SJSA1 (cell line): ENCODE measurements at regions not wholly inside any gene's neighbourhood (a gene's known extent, or its start where the extent isn't known, plus 50 kb on each side); places are given as distances from the start of the nearest gene placed in this dataset.
"Not testable (repeated sequence)": the region's sequence is repeated elsewhere in the genome, so short reads cannot be mapped to it uniquely, and the experiment has no call there.

Source experiments
- DNase-seq, 2 experiments: peaks; one replicate each; pipeline ENCODE4 v3.0.0-alpha.2; 2015 to 2020; ENCODE audit warnings: low spot score in 2 of 2, low read depth in 1 of 2
- H3K27ac ChIP-seq: fragments of 250-450 bp; sonication (Bioruptor Pico); 2 replicates; pipeline ENCODE4 v1.5.1; 2020; ENCODE audit warnings: mild to moderate bottlenecking, moderate library complexity
- H3K27me3 ChIP-seq: fragments of 250-450 bp; sonication (Bioruptor Pico); replicated peaks from 2 replicates; pipeline ENCODE4 v1.5.1; 2020; ENCODE audit warnings: mild to moderate bottlenecking, moderate library complexity
- H3K36me3 ChIP-seq: fragments of 250-450 bp; sonication (Bioruptor Pico); 2 replicates; pipeline ENCODE4 v1.5.1; 2020; ENCODE audit warnings: mild to moderate bottlenecking
- H3K4me1 ChIP-seq: fragments of 250-450 bp; sonication (Bioruptor Pico); replicated peaks from 2 replicates; pipeline ENCODE4 v1.6.1; 2021; ENCODE audit warnings: mild to moderate bottlenecking
- H3K4me3 ChIP-seq: fragments of 250-450 bp; sonication (Bioruptor Pico); 2 replicates; pipeline ENCODE4 v1.5.1; 2020; ENCODE audit warnings: mild to moderate bottlenecking
- H3K9me3 ChIP-seq: fragments of 250-450 bp; sonication (Bioruptor Pico); replicated peaks from 2 replicates; pipeline ENCODE4 v1.5.1; 2020; ENCODE audit warnings: mild to moderate bottlenecking

GRCh38 chr4:86413426-86413825 lies 53.6 kb upstream of the MAPK10 start:
- H3K36me3 ChIP-seq, H3K4me1 ChIP-seq, H3K27me3 ChIP-seq, H3K4me3 ChIP-seq, H3K27ac ChIP-seq, DNase-seq, H3K9me3 ChIP-seq: not testable (repeated sequence)

- H3K27me3 ChIP-seq: no peaks in the 10 kb centered on the region
- no peak for DNase-seq
- no peak overlapping the region for H3K4me3 ChIP-seq
- no peak overlapping the region for H3K27ac ChIP-seq
- H3K36me3 ChIP-seq: no peaks in the 10 kb centered on the region
- H3K9me3 ChIP-seq: no peaks in the 10 kb centered on the region
- no peaks in the 10 kb centered on the region for H3K4me1 ChIP-seq
Observed at GRCh38 chr4:86414686-86415085, 54.8 kb upstream of the MAPK10 start.

GRCh38 chr4:86416081-86416480 lies 56.2 kb upstream of the MAPK10 start:
- peaks cover 5% of the 10 kb centered on the region for H3K4me1 ChIP-seq
- H3K36me3 ChIP-seq: no peaks in the 10 kb centered on the region
- H3K27ac ChIP-seq: no peak overlapping the region
- no peak for DNase-seq
- H3K9me3 ChIP-seq: no peaks in the 10 kb centered on the region
- H3K4me3 ChIP-seq: no peak overlapping the region
- no peaks in the 10 kb centered on the region for H3K27me3 ChIP-seq

GRCh38 chr4:86421461-86421860 lies 61.6 kb upstream of the MAPK10 start:
- Histone ChIP-seq H3K4me3 (no peak overlapping the region), H3K9me3 (no peaks in the 10 kb centered on the region), H3K27ac (no peak overlapping the region), H3K36me3 (no peaks in the 10 kb centered on the region), H3K27me3 (no peaks in the 10 kb centered on the region), H3K4me1 (peaks cover 10% of the 10 kb centered on the region)
- DNase-seq: no peak

GRCh38 chr4:86431543-86432116 lies 71.8 kb upstream of the MAPK10 start:
- no peak for DNase-seq
- Histone ChIP-seq H3K9me3 (no peaks in the 10 kb centered on the region), H3K27me3 (no peaks in the 10 kb centered on the region), H3K4me1 (no peaks in the 10 kb centered on the region), H3K27ac (no peak overlapping the region), H3K36me3 (no peaks in the 10 kb centered on the region), H3K4me3 (no peak overlapping the region)

DNA sequence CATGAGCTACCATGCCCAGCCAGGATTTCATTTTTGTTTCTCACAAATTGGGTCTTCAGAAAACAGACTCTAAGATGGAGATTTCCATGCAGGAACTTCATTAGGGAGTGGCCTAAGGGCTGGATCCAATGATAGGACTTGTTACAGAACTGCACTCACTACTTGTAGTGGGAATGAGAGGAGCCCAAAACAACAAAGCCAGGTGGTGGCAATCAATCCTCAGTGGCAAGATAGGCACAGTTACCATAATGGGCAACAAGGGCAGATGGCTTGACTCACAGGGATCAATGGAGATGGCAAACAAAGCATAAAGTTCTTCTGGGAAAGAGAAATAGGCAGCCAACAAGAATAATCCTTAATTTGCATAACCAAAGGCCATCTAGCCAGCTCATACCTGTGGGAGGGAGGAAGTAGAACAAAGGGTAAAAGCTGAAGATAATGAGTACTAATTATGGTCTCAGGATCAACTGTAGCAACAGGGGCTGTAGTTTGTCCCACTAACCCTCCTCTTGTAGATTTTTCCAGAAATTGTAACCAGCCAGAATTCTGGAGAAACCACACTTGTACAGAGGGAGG lies 72.8 kb upstream of the MAPK10 start:
- DNase-seq: no peak
- H3K4me1 ChIP-seq: no peaks in the 10 kb centered on the region
- no peaks in the 10 kb centered on the region for H3K27me3 ChIP-seq
- no peaks in the 10 kb centered on the region for H3K9me3 ChIP-seq
- H3K4me3 ChIP-seq: no peak overlapping the region
- H3K36me3 ChIP-seq: no peaks in the 10 kb centered on the region
- no peak overlapping the region for H3K27ac ChIP-seq

DNA sequence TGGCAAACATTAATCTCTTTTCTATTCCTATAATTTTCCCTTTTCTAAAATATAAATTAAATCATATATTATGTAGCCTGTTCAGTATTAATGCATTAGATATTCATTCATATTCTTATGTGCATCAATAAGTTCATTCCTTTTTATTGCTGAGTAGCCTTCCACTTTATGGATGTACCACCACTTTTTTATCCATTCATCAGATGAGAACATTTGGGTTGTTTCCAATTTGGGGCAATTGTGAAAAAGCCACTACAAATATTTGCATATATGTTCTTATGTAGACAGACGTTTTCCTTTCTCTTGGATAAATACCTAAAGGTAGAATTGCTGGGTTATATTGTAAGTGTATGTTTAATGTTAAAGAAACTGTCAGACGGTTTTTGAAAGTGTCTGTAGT lies 79.4 kb upstream of the MAPK10 start:
- Histone ChIP-seq H3K4me1 (peaks cover 12% of the 10 kb centered on the region), H3K4me3 (no peak overlapping the region), H3K9me3 (no peaks in the 10 kb centered on the region), H3K36me3 (no peaks in the 10 kb centered on the region), H3K27me3 (no peaks in the 10 kb centered on the region), H3K27ac (no peak overlapping the region)
- no peak for DNase-seq

DNA sequence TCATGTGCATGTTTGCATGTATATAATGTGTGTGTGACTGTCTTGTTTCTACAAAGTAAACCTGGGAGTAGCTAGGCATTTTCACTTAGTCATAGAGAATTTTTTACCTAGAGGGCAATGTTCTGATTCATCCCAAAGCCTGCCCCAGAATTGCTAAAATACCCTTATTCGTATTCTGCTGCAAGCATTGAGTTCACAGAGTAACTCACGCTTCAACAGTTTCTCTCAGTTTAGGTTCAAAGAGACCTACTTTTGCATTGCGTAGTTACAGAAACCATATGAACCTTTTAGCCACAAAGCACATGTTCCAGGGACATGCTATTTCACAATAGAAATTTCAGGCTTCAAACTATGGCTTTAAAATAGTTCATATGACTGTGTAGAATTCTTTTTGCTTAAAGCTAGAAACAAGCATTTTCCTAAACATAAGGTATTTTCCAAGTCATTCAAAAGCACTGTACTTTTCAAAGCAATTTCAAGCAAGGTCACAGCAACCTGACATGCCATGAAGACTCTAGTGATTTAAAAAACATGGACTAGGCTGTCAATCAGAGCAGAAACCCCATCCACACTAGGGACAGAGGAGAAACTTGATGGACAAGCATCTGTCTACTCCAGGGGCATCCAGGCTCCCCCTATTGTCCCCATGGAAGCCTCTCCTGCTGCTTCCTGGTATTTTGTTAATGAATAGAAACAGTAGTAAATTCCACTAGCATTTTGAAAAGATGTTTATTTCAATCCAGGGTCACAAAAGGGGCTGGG lies 81.5 kb upstream of the MAPK10 start:
- H3K4me1 ChIP-seq: peaks cover 12% of the 10 kb centered on the region
- H3K36me3 ChIP-seq: no peaks in the 10 kb centered on the region
- no peaks in the 10 kb centered on the region for H3K27me3 ChIP-seq
- no peak overlapping the region for H3K27ac ChIP-seq
- H3K4me3 ChIP-seq: no peak overlapping the region
- DNase-seq: peak in 1 of 2 experiments; percentile 8
- H3K9me3 ChIP-seq: no peaks in the 10 kb centered on the region

- H3K27me3 ChIP-seq: no peaks in the 10 kb centered on the region
- no peaks in the 10 kb centered on the region for H3K36me3 ChIP-seq
- peaks cover 12% of the 10 kb centered on the region for H3K4me1 ChIP-seq
- no peaks in the 10 kb centered on the region for H3K9me3 ChIP-seq
- no peak for DNase-seq
- no peak overlapping the region for H3K27ac ChIP-seq
- no peak overlapping the region for H3K4me3 ChIP-seq
Observed at GRCh38 chr4:86442881-86443280, 83.0 kb upstream of the MAPK10 start.

- Histone ChIP-seq H3K4me1 (peaks cover 12% of the 10 kb centered on the region), H3K27me3 (no peaks in the 10 kb centered on the region), H3K27ac (no peak overlapping the region)
Observed at GRCh38 chr4:86443495-86443894, 83.6 kb upstream of the MAPK10 start.

DNA sequence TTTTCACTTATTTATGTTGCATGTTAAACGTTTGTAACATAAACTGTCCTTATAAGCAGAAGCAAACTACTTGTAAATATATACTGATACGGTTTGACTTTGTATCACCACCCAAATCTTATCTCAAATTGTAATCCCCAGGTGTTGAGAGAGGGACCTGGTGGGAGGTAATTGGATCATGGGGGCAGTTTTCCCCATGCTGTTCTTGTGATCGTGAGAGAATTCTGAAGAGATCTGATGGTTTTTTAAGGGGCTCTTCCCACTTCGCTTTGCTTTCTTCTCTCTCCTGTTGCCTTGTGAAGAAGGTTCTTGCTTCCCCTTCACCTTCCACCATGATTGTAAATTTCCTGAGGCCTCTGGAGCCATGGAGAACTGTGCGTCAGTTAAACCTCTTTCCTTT lies 87.1 kb upstream of the MAPK10 start:
- H3K4me3 ChIP-seq: no peak overlapping the region
- H3K27ac ChIP-seq: no peak overlapping the region
- no peaks in the 10 kb centered on the region for H3K9me3 ChIP-seq
- no peaks in the 10 kb centered on the region for H3K36me3 ChIP-seq
- H3K4me1 ChIP-seq: peaks cover 18% of the 10 kb centered on the region
- no peaks in the 10 kb centered on the region for H3K27me3 ChIP-seq
- DNase-seq: no peak

More at GRCh38 chr4:86443495-86443894, 83.6 kb upstream of the MAPK10 start:
- H3K36me3 ChIP-seq: no peaks in the 10 kb centered on the region
- no peaks in the 10 kb centered on the region for H3K9me3 ChIP-seq
- H3K4me3 ChIP-seq: no peak overlapping the region
- no peak for DNase-seq

- Histone ChIP-seq H3K36me3 (no peaks in the 10 kb centered on the region), H3K27ac (no peak overlapping the region), H3K27me3 (no peaks in the 10 kb centered on the region), H3K9me3 (no peaks in the 10 kb centered on the region), H3K4me3 (no peak overlapping the region), H3K4me1 (peaks cover 21% of the 10 kb centered on the region)
- no peak for DNase-seq
Observed at GRCh38 chr4:86448871-86449270, 89.0 kb upstream of the MAPK10 start.

DNA sequence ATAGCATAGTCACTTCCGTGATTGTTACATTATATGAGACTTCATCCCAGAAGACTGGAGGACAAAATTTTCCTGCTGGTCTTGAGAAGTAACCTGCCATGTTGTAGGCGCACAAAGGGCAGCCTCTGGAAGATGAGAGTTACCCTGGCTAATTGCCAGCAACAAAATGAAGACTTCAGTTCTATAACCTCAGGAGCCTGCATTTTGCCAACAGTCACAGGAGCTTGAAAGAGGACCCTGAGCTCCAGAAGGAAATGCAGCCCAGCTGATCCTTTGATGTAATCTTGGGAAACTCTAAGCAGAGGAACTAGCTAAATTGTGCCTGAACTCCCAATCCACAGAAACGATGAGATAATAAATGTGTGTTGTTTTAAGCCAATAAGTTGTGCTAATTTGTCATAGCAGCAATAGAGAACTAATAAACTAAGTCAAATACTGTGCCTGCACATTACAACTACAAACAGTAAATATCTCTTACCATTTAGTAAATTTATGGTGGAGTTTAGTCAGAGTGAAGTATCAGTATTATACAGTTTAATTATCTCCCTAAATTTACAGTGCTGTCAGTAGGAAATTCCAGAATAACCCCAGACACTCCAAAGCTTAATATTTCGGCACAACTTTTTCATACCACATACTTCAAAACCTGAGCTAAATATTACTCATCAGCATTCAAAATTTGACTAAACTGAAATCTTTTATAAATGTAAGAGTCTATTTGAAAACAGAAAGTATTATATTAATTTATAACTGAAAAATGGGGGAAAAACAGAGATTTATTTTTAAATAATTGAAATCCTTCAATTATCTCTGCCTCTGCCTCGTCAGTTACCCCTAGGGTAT lies 90.1 kb upstream of the MAPK10 start:
- no peak for DNase-seq
- H3K27me3 ChIP-seq: no peaks in the 10 kb centered on the region
- H3K27ac ChIP-seq: no peak overlapping the region
- H3K9me3 ChIP-seq: no peaks in the 10 kb centered on the region
- no peaks in the 10 kb centered on the region for H3K36me3 ChIP-seq
- H3K4me3 ChIP-seq: no peak overlapping the region
- H3K4me1 ChIP-seq: peaks cover 28% of the 10 kb centered on the region

DNA sequence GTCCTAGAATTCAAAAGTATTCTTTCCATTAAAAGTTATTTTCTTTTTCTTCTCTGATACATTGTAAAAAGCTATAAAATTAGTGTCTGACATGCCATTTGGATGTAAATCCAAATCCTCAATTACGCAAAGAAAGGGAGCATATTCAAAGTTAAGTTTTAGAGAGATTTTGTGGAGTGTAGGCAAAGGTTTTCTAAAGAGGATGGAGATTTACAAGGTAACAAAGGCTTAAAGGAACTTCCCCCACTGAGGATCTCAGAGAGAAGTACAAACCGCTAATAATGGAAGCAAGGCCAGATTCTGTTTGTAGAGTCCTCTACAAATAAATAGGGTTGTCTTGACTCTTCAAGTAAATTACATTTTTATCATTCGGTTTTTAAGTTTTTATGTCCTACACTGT lies 91.0 kb upstream of the MAPK10 start:
- peaks cover 28% of the 10 kb centered on the region for H3K4me1 ChIP-seq
- H3K36me3 ChIP-seq: no peaks in the 10 kb centered on the region
- no peaks in the 10 kb centered on the region for H3K9me3 ChIP-seq
- H3K4me3 ChIP-seq: no peak overlapping the region
- H3K27ac ChIP-seq: no peak overlapping the region
- DNase-seq: no peak
- no peaks in the 10 kb centered on the region for H3K27me3 ChIP-seq
